Neural cell (in vitro differentiated cells): ENCODE measurements at regions not wholly inside any gene's neighbourhood (a gene's known extent, or its start where the extent isn't known, plus 50 kb on each side); places are given as distances from the start of the nearest gene placed in this dataset.

ENCODE experiments used
- H2AFZ ChIP-seq: fragments of 200-600, 300-800 bp; sonication (generic), shearing (Covaris generic); 2 replicates; pipeline ENCODE4 v1.6.0; 2014; ENCODE audit warnings: low read depth, mild to moderate bottlenecking, antibody characterized with exemption, low read length, moderate library complexity
- H3F3A ChIP-seq: fragments of 200-600 bp; shearing (Covaris generic); 2 replicates; pipeline ENCODE4 v1.6.1; 2016; ENCODE audit warnings: mild to moderate bottlenecking, moderate library complexity, mixed read lengths, antibody characterized with exemption, low read length; ENCODE audit not compliant: insufficient read depth, poor library complexity, severe bottlenecking
- H3K27ac ChIP-seq: fragments of 200-600, 300-800 bp; sonication (generic), shearing (Covaris generic); 2 replicates; pipeline ENCODE4 v1.5.1; 2014; ENCODE audit warnings: mild to moderate bottlenecking, low read length, moderate library complexity
- H3K27me3 ChIP-seq: fragments of 300-800, 200-600 bp; sonication (generic), shearing (Covaris generic); 2 replicates; pipeline ENCODE4 v1.6.0; 2014; ENCODE audit warnings: mild to moderate bottlenecking, low read depth, low read length, moderate library complexity; ENCODE audit not compliant: insufficient read depth
- H3K36me3 ChIP-seq: fragments of 300-800, 200-600 bp; sonication (generic), shearing (Covaris generic); 2 replicates; pipeline ENCODE4 v1.5.1; 2014; ENCODE audit warnings: mild to moderate bottlenecking, antibody characterized with exemption, low read length, moderate library complexity; ENCODE audit not compliant: insufficient read depth
- H3K4me2 ChIP-seq: fragments of 300-800, 200-600 bp; sonication (generic), shearing (Covaris generic); 2 replicates; pipeline ENCODE4 v1.6.0; 2014; ENCODE audit warnings: mild to moderate bottlenecking, low read length
- H3K4me3 ChIP-seq: fragments of 300-800, 200-600 bp; sonication (generic), shearing (Covaris generic); 2 replicates; pipeline ENCODE4 v1.5.1; 2014; ENCODE audit warnings: mild to moderate bottlenecking, low read length, moderate library complexity
- H3K79me2 ChIP-seq: fragments of 200-600 bp; shearing (Covaris generic); replicated peaks from 2 replicates; pipeline ENCODE4 v1.6.0; 2014; ENCODE audit warnings: mild to moderate bottlenecking, low read length, moderate library complexity; ENCODE audit not compliant: insufficient read depth
- H3K9ac ChIP-seq: fragments of 300-800, 200-600 bp; sonication (generic), shearing (Covaris generic); 2 replicates; pipeline ENCODE4 v1.6.1; 2016; ENCODE audit warnings: mild to moderate bottlenecking, low read length, mixed read lengths
- H3K9me2 ChIP-seq: fragments of 200-600 bp; shearing (Covaris generic); 2 replicates; pipeline ENCODE4 v1.6.1; 2016; ENCODE audit warnings: mild to moderate bottlenecking, low read length, mixed read lengths; ENCODE audit not compliant: insufficient read depth
- H3K9me3 ChIP-seq: fragments of 200-600, 300-800 bp; sonication (generic), shearing (Covaris generic); 2 replicates; pipeline ENCODE4 v1.6.1; 2016; ENCODE audit warnings: mild to moderate bottlenecking, mixed run types, low read length, moderate library complexity, mixed read lengths
- H4K20me1 ChIP-seq: fragments of 200-600 bp; shearing (Covaris generic); 2 replicates; pipeline ENCODE4 v1.6.1; 2016; ENCODE audit warnings: mild to moderate bottlenecking, mixed run types; ENCODE audit not compliant: insufficient read depth
- EP300 ChIP-seq: fragments of 450-650 bp; conservative IDR thresholded peaks from 2 replicates; pipeline ENCODE4 v1.6.1; 2014; ENCODE audit warnings: antibody characterized with exemption, mild to moderate bottlenecking, moderate library complexity; ENCODE audit not compliant: poor library complexity, severe bottlenecking
- EZH2 ChIP-seq: fragments of 200-600, 300-800 bp; shearing (Covaris generic), sonication (generic); IDR thresholded peaks from 2 replicates; pipeline ENCODE4 v1.6.1; 2014; ENCODE audit warnings: antibody characterized with exemption, low read length, borderline replicate concordance, mild to moderate bottlenecking; ENCODE audit not compliant: insufficient read depth, poor library complexity, severe bottlenecking
- MXI1 ChIP-seq: fragments of 450-650 bp; conservative IDR thresholded peaks from 2 replicates; pipeline ENCODE4 v1.6.1; 2014; ENCODE audit warnings: antibody characterized with exemption, mild to moderate bottlenecking; ENCODE audit not compliant: poor library complexity, severe bottlenecking
- POLR2AphosphoS5 ChIP-seq: IDR thresholded peaks from 2 replicates; pipeline ENCODE4 v1.6.1; 2012
- RAD21 ChIP-seq: fragments of 450-650 bp; conservative IDR thresholded peaks from 2 replicates; pipeline ENCODE4 v1.6.1; 2014; ENCODE audit warnings: antibody characterized with exemption, mild to moderate bottlenecking, moderate library complexity
- SMC3 ChIP-seq: fragments of 450-650 bp; conservative IDR thresholded peaks from 2 replicates; pipeline ENCODE4 v1.6.1; 2014; ENCODE audit warnings: antibody characterized with exemption, mild to moderate bottlenecking, moderate library complexity; ENCODE audit not compliant: poor library complexity
- TAF1 ChIP-seq: IDR thresholded peaks from 2 replicates; pipeline ENCODE4 v1.6.1; 2012; ENCODE audit warnings: low read depth
- TF ChIP-seq, protein P1 (sequence below): IDR thresholded peaks from 2 replicates; pipeline ENCODE4 v1.6.1; 2012; ENCODE audit warnings: borderline replicate concordance
- TF ChIP-seq, protein P2 (sequence below): fragments of 450-650 bp; IDR thresholded peaks from 2 replicates; pipeline ENCODE4 v1.5.1; 2014; ENCODE audit warnings: antibody characterized with exemption, mild to moderate bottlenecking, moderate library complexity; ENCODE audit not compliant: poor library complexity, severe bottlenecking

DNA sequence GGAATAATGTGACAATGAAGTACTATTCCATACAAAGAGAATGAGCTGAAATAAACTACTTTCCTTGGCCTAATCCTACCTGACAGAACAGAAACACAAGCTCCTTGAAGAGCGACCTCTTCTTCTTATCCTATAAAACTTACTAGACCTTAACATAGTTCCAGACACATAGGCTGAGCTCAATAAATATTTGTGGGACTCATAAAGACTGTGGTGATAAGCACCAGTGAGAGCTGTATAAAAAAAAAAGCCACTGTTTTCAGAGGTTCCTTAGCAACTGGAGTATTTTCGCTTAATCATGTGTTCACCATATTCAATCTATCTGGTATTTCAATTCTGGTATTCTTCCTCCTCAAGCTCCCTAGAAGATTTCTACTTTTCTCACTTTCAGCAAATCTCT is 1129.6 kb downstream of the STPG2 start:
- no peaks in the 10 kb centered on the region for H4K20me1 ChIP-seq
- H3K9me3 ChIP-seq: no peaks in the 10 kb centered on the region
- no peaks in the 10 kb centered on the region for H3K9me2 ChIP-seq
- H3K27me3 ChIP-seq: no peaks in the 10 kb centered on the region
- no peak overlapping the region for H3K4me3 ChIP-seq
- H3K4me2 ChIP-seq: no peak overlapping the region
- H2AFZ ChIP-seq: no peak overlapping the region
- no peaks in the 10 kb centered on the region for H3F3A ChIP-seq
- no peaks in the 10 kb centered on the region for H3K79me2 ChIP-seq
- TF ChIP-seq TAF1: no peak
- no peak for TF ChIP-seq SMC3
- TF ChIP-seq, protein P1, sequence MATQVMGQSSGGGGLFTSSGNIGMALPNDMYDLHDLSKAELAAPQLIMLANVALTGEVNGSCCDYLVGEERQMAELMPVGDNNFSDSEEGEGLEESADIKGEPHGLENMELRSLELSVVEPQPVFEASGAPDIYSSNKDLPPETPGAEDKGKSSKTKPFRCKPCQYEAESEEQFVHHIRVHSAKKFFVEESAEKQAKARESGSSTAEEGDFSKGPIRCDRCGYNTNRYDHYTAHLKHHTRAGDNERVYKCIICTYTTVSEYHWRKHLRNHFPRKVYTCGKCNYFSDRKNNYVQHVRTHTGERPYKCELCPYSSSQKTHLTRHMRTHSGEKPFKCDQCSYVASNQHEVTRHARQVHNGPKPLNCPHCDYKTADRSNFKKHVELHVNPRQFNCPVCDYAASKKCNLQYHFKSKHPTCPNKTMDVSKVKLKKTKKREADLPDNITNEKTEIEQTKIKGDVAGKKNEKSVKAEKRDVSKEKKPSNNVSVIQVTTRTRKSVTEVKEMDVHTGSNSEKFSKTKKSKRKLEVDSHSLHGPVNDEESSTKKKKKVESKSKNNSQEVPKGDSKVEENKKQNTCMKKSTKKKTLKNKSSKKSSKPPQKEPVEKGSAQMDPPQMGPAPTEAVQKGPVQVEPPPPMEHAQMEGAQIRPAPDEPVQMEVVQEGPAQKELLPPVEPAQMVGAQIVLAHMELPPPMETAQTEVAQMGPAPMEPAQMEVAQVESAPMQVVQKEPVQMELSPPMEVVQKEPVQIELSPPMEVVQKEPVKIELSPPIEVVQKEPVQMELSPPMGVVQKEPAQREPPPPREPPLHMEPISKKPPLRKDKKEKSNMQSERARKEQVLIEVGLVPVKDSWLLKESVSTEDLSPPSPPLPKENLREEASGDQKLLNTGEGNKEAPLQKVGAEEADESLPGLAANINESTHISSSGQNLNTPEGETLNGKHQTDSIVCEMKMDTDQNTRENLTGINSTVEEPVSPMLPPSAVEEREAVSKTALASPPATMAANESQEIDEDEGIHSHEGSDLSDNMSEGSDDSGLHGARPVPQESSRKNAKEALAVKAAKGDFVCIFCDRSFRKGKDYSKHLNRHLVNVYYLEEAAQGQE: no peak
- TF ChIP-seq RAD21: no peak
- no peak for TF ChIP-seq EZH2
- no peak for TF ChIP-seq EP300
- TF ChIP-seq MXI1: no peak
- TF ChIP-seq POLR2AphosphoS5: no peak
- TF ChIP-seq, protein P2, sequence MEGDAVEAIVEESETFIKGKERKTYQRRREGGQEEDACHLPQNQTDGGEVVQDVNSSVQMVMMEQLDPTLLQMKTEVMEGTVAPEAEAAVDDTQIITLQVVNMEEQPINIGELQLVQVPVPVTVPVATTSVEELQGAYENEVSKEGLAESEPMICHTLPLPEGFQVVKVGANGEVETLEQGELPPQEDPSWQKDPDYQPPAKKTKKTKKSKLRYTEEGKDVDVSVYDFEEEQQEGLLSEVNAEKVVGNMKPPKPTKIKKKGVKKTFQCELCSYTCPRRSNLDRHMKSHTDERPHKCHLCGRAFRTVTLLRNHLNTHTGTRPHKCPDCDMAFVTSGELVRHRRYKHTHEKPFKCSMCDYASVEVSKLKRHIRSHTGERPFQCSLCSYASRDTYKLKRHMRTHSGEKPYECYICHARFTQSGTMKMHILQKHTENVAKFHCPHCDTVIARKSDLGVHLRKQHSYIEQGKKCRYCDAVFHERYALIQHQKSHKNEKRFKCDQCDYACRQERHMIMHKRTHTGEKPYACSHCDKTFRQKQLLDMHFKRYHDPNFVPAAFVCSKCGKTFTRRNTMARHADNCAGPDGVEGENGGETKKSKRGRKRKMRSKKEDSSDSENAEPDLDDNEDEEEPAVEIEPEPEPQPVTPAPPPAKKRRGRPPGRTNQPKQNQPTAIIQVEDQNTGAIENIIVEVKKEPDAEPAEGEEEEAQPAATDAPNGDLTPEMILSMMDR: no peak
- no peak overlapping the region for H3K27ac ChIP-seq
- H3K36me3 ChIP-seq: no peaks in the 10 kb centered on the region
- no peak overlapping the region for H3K9ac ChIP-seq

DNA sequence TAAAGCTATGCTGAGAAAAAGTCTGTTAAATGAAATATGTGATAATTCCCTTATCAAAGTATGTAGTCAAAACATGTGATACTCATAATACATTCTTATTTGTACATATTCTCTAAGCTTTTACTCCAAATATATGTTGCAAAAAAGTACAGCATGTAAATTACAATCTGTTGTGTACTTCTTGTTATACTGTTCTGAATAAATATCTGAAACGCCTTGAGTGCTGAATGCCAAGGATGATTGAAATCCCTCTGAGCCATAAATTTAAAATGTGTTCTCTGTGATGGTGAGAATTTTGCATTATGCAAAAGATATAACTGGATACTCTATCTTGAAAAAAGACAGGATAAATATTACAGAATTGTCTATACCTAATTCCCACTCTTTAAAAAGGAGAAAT is 1128.0 kb downstream of the STPG2 start:
- no peak overlapping the region for H2AFZ ChIP-seq
- no peaks in the 10 kb centered on the region for H3K9me3 ChIP-seq
- H3K9me2 ChIP-seq: no peaks in the 10 kb centered on the region
- H3K4me3 ChIP-seq: no peak overlapping the region
- no peak overlapping the region for H3K4me2 ChIP-seq
- no peaks in the 10 kb centered on the region for H3K27me3 ChIP-seq
- H3K27ac ChIP-seq: no peak overlapping the region
- H3K79me2 ChIP-seq: no peaks in the 10 kb centered on the region
- no peaks in the 10 kb centered on the region for H3K36me3 ChIP-seq
- H4K20me1 ChIP-seq: no peaks in the 10 kb centered on the region
- TF ChIP-seq, protein P2: no peak
- no peak overlapping the region for H3K9ac ChIP-seq
- H3F3A ChIP-seq: no peaks in the 10 kb centered on the region
